ENCODE measurements at regions not wholly inside any gene's neighbourhood (a gene's known extent, or its start where the extent isn't known, plus 50 kb on each side); places are given as distances from the start of the nearest gene placed in this dataset.
A peak's percentile ranks its signal among the peaks of the same experiment; 100 is the strongest.

DNA sequence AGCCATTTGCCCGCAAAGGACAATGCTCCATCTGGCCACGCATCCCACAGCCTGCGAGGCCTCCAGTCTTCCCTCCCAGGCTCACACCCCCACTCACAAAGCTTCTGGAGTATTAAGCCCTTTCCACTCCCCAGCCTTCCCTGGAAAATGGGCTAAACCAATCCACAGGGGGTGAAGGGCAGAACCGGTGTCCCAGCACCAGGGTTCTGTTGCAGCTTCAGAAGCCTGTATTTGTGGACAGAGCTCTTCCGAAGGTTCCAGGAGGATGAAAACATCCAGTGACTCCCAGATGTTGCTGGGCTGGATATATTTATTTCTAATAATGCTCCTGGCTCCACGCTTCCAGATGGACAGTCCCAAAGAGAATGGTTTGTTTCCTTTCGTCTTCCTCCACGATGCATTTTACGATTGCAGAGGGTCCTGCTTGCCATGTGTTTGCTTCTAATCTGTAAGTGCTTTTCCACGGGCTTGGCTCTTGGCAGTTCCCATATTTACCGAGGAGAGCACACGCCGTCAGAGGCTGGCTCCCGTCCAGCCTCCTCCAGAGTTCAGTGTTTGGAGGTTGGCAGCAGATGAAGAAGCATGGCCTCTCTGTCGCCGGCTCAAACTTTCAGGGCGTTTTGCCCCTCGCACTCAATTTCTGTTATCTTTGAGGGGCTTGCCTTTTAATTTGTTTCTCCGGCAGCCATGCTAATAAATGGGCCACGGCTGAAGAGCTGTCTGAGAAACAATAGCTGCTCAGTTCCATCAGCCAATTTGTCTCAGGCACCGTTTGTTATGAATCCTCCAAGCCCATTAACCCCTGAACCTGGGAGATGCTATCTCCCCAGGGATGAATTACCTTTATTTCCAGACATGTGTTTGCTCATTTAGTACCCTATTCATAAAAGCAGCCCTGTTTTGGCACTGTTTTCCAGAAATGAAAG lies 367.9 kb upstream of the PROK2 start:
- TF ChIP-seq, protein P1, sequence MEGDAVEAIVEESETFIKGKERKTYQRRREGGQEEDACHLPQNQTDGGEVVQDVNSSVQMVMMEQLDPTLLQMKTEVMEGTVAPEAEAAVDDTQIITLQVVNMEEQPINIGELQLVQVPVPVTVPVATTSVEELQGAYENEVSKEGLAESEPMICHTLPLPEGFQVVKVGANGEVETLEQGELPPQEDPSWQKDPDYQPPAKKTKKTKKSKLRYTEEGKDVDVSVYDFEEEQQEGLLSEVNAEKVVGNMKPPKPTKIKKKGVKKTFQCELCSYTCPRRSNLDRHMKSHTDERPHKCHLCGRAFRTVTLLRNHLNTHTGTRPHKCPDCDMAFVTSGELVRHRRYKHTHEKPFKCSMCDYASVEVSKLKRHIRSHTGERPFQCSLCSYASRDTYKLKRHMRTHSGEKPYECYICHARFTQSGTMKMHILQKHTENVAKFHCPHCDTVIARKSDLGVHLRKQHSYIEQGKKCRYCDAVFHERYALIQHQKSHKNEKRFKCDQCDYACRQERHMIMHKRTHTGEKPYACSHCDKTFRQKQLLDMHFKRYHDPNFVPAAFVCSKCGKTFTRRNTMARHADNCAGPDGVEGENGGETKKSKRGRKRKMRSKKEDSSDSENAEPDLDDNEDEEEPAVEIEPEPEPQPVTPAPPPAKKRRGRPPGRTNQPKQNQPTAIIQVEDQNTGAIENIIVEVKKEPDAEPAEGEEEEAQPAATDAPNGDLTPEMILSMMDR (IDR thresholded peaks at IDR 0.05): no peak
- TF ChIP-seq POLR2AphosphoS5 (IDR thresholded peaks at IDR 0.05): peak; percentile 64
- TF ChIP-seq EP300 (IDR thresholded peaks at IDR 0.05): no peak
- TF ChIP-seq POLR2A (IDR thresholded peaks at IDR 0.05): no peak

Data from gastroesophageal sphincter (tissue), 3 donors.